Activated T-helper 17 cell treated with anti-CD3 and anti-CD28 coated beads, Interleukin-2, amount 50 U/mL, for 72 hours (primary cell): ENCODE measurements at regions not wholly inside any gene's neighbourhood (a gene's known extent, or its start where the extent isn't known, plus 50 kb on each side); places are given as distances from the start of the nearest gene placed in this dataset.

Source experiments
- ATAC-seq: fragments of 150-1000 bp; cut with Tn5 transposase; replicated peaks from 2 replicates; pipeline ENCODE4 v1.10.0; 2021; ENCODE audit warnings: mild to moderate bottlenecking, moderate library complexity
- H3K27ac Mint-ChIP-seq: one replicate; pipeline ENCODE4 v1.8.0; 2022; ENCODE audit warnings: mixed read lengths
- H3K27me3 Mint-ChIP-seq: one replicate; pipeline ENCODE4 v1.8.0; 2022; ENCODE audit warnings: mixed read lengths
- H3K36me3 Mint-ChIP-seq: one replicate; pipeline ENCODE4 v1.8.0; 2022; ENCODE audit warnings: low read depth, mild to moderate bottlenecking, mixed read lengths
- H3K4me1 Mint-ChIP-seq: one replicate; pipeline ENCODE4 v1.8.0; 2022; ENCODE audit warnings: mixed read lengths
- H3K4me3 Mint-ChIP-seq: one replicate; pipeline ENCODE4 v1.8.0; 2022; ENCODE audit warnings: mild to moderate bottlenecking, mixed read lengths
- H3K9me3 Mint-ChIP-seq: one replicate; pipeline ENCODE4 v1.8.0; 2022; ENCODE audit warnings: mixed read lengths

DNA sequence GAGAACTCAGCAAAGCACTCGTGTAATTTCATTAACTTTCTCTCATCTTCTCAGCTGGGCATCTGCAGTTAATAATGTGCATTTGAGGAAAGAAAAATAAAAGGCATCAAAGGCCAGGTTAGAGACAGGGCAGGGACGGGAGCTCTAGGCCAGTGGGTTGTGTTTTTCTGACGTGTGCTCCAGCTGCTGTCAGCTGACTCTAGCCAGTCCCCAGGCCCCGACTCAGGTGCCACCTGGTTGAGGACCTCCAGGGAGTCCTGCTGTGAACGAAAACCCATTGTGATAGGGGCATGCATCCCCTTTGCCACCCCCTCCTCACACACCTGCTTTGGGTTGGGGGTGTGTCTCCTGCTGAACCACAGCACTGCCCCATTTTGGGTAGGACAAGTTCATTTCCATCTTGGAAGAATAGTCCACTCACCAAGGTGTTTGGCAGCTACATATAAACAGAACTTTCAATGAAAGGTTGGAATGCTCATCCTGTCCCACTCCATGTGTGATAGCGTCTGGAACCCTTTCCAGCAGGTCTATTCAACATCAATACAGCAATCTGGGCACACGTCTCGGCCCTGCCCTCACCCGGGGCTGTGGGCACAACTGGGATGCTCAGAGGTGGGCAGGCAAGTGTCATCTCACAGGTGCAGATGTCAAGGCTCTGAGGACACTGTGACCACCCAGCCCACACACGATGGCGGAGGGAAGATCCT lies 146.1 kb upstream of the FAM20C start:
- Mint-ChIP-seq H3K36me3 (no peaks in the 10 kb centered on the region), H3K27me3 (peaks cover 24% of the 10 kb centered on the region), H3K4me3 (no peak overlapping the region), H3K9me3 (no peaks in the 10 kb centered on the region), H3K4me1 (no peaks in the 10 kb centered on the region), H3K27ac (no peak overlapping the region)
- no peak for ATAC-seq

- Mint-ChIP-seq H3K9me3 (no peaks in the 10 kb centered on the region), H3K36me3 (no peaks in the 10 kb centered on the region), H3K27me3 (peaks cover 24% of the 10 kb centered on the region), H3K4me3 (no peak overlapping the region), H3K27ac (no peak overlapping the region), H3K4me1 (no peaks in the 10 kb centered on the region)
- no peak for ATAC-seq
Measured at GRCh38 chr7:46830-47140, 145.6 kb upstream of the FAM20C start.

DNA sequence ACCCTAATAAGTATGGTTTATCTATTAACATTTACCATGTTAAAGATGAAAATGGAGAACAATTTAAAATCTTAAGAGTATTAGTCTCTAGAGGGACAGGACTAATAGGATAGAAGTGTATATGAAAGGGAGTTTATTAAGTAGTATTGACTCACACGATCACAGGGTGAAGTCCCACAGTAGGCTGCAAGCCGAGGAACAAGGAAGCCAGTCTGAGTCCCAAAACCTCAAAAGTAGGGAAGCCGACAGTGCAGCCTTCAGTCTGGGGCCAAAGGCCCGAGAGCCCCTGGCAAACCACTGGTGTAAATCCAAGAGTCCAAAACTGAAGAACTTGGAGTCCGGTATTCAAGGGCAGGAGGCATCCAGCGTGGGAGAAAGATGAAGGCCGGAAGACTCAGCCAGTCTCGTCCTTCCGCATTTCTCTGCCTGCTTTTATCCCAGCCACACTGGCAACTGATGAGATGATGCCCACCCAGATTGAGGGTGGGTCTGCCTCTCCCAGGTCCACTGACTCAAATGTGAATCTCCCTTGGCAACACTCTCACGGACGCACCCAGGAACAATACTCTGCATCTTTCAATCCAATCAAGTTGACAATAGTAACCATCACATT lies 140.8 kb upstream of the FAM20C start:
- no peak for ATAC-seq
- Mint-ChIP-seq H3K36me3 (no peaks in the 10 kb centered on the region), H3K27me3 (peaks cover 5% of the 10 kb centered on the region), H3K9me3 (no peaks in the 10 kb centered on the region), H3K4me1 (no peaks in the 10 kb centered on the region), H3K27ac (no peak overlapping the region), H3K4me3 (no peak overlapping the region)

GRCh38 chr7:52100-52499 lies 140.3 kb upstream of the FAM20C start:
- no peak overlapping the region for H3K27ac Mint-ChIP-seq
- no peaks in the 10 kb centered on the region for H3K36me3 Mint-ChIP-seq

GRCh38 chr7:53531-53930 lies 138.8 kb upstream of the FAM20C start:
- no peaks in the 10 kb centered on the region for H3K4me1 Mint-ChIP-seq
- H3K36me3 Mint-ChIP-seq: no peaks in the 10 kb centered on the region
- H3K27me3 Mint-ChIP-seq: no peaks in the 10 kb centered on the region
- H3K9me3 Mint-ChIP-seq: no peaks in the 10 kb centered on the region
- no peak overlapping the region for H3K4me3 Mint-ChIP-seq
- H3K27ac Mint-ChIP-seq: no peak overlapping the region
- ATAC-seq: no peak

More at GRCh38 chr7:52100-52499, 140.3 kb upstream of the FAM20C start:
- no peak for ATAC-seq
- no peaks in the 10 kb centered on the region for H3K4me1 Mint-ChIP-seq
- no peaks in the 10 kb centered on the region for H3K9me3 Mint-ChIP-seq
- no peak overlapping the region for H3K4me3 Mint-ChIP-seq
- H3K27me3 Mint-ChIP-seq: peaks cover under 1% of the 10 kb centered on the region

DNA sequence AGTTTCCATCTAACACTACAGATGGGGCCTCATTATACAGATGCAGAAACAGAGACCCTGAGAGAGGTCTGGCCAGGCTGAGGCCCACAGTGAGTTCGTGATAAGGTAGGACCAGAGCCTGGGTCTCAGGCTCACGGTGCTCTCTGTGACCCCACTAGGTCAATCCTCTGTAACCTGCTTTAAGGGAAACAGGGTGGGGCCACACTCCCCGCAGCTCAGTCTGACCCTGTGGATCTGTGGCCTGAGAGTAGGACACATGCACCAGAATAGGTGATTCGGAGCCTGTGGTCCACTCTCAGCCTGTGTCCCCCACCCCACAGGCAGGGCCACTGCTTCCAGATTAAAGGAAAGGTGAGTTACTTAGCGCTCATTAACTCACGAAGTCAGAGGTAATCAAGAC lies 137.8 kb upstream of the FAM20C start:
- no peak for ATAC-seq
- Mint-ChIP-seq H3K9me3 (no peaks in the 10 kb centered on the region), H3K4me1 (no peaks in the 10 kb centered on the region), H3K36me3 (no peaks in the 10 kb centered on the region), H3K4me3 (no peak overlapping the region), H3K27me3 (no peaks in the 10 kb centered on the region), H3K27ac (no peak overlapping the region)

DNA sequence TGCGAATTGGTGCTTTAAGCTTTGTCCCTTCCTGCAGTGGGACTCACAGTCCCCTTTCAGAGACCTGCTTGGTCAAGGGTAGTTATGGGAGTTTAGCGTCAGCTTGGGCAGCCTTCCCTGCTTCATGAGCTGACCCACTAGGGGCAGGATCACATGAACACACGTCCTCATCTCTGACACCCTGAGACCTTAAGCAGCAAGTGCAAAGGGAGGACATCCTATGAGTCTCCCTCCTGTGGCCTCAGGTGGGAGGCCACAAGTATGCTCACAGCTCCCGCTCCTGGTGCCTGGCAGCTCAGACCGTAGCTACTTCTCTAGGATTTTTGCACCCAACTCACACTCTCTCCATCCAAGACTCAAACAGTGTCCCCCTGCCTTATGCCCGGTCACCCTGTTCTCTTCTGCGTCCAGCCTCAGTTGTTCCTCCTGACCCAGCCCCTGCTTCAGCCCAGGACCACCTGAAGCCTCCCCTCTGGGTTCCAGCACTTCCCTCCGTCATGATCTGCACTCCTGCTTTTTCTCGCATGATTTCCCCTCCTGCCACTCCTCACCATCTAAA lies 136.6 kb upstream of the FAM20C start:
- Mint-ChIP-seq H3K4me1 (no peaks in the 10 kb centered on the region), H3K9me3 (no peaks in the 10 kb centered on the region), H3K27me3 (no peaks in the 10 kb centered on the region), H3K36me3 (no peaks in the 10 kb centered on the region), H3K27ac (no peak overlapping the region), H3K4me3 (no peak overlapping the region)
- ATAC-seq: no peak

DNA sequence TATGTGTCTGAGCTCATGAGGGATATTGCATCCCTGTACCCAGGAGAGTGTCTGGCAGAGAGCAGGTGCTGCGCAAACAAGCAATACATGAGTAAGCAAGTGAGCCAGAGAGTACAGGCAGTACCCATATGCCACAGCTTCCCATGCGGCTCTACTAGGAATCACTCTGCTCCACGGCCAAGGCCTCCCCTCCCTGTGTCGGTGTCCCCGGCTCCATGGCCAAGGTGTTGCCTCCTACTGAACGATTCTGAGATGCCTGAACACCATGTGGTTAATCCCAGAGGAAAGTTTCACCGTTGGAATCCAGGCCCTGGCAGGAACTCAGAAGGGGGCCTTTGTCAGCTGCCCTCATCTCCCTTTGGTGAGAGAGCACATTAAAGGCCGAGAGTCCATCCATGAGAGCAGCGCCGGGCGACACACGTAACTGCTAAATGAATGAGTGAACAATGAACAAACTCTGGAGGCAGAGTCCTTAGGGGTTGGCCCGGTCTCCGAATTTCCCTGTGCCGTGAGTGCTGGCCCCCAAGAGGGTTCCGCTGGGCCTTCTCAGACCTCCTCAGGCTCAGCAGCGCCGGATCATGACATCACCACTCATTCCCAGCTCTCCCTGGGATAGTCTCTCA lies 136.0 kb upstream of the FAM20C start:
- no peak for ATAC-seq
- Mint-ChIP-seq H3K27me3 (no peaks in the 10 kb centered on the region), H3K4me1 (no peaks in the 10 kb centered on the region), H3K4me3 (no peak overlapping the region), H3K9me3 (no peaks in the 10 kb centered on the region), H3K36me3 (no peaks in the 10 kb centered on the region), H3K27ac (no peak overlapping the region)

- ATAC-seq: no peak
- H3K4me1 Mint-ChIP-seq: no peaks in the 10 kb centered on the region
- H3K4me3 Mint-ChIP-seq: no peak overlapping the region
- no peaks in the 10 kb centered on the region for H3K9me3 Mint-ChIP-seq
- H3K36me3 Mint-ChIP-seq: no peaks in the 10 kb centered on the region
- H3K27me3 Mint-ChIP-seq: no peaks in the 10 kb centered on the region
- no peak overlapping the region for H3K27ac Mint-ChIP-seq
Measured at GRCh38 chr7:57071-57470, 135.3 kb upstream of the FAM20C start.

GRCh38 chr7:57482-58255 lies 134.7 kb upstream of the FAM20C start:
- H3K9me3 Mint-ChIP-seq: no peaks in the 10 kb centered on the region
- H3K36me3 Mint-ChIP-seq: no peaks in the 10 kb centered on the region
- H3K27me3 Mint-ChIP-seq: no peaks in the 10 kb centered on the region
- H3K4me1 Mint-ChIP-seq: no peaks in the 10 kb centered on the region
- H3K27ac Mint-ChIP-seq: no peak overlapping the region
- no peak for ATAC-seq
- no peak overlapping the region for H3K4me3 Mint-ChIP-seq

DNA sequence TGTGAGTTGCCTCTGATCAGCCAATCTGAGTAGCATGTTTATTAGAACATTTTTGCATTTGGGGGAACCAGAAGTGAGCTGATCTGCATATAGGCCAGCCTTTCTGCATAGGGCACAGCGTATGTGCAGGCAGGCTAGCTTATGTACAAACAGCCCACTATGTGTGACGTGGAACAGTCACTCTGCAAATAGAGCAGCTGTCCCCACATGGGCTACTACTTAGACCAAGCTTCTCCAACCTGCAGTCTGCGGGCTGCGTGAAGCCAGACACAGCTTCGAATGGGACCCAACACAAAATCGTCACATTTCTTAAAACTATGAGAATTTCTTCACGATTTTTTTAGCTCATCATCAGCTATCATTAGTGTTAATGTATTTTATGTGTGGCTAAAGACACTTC lies 134.1 kb upstream of the FAM20C start:
- no peak for ATAC-seq
- Mint-ChIP-seq H3K4me3 (no peak overlapping the region), H3K36me3 (no peaks in the 10 kb centered on the region), H3K27ac (no peak overlapping the region), H3K4me1 (no peaks in the 10 kb centered on the region), H3K9me3 (no peaks in the 10 kb centered on the region), H3K27me3 (no peaks in the 10 kb centered on the region)

DNA sequence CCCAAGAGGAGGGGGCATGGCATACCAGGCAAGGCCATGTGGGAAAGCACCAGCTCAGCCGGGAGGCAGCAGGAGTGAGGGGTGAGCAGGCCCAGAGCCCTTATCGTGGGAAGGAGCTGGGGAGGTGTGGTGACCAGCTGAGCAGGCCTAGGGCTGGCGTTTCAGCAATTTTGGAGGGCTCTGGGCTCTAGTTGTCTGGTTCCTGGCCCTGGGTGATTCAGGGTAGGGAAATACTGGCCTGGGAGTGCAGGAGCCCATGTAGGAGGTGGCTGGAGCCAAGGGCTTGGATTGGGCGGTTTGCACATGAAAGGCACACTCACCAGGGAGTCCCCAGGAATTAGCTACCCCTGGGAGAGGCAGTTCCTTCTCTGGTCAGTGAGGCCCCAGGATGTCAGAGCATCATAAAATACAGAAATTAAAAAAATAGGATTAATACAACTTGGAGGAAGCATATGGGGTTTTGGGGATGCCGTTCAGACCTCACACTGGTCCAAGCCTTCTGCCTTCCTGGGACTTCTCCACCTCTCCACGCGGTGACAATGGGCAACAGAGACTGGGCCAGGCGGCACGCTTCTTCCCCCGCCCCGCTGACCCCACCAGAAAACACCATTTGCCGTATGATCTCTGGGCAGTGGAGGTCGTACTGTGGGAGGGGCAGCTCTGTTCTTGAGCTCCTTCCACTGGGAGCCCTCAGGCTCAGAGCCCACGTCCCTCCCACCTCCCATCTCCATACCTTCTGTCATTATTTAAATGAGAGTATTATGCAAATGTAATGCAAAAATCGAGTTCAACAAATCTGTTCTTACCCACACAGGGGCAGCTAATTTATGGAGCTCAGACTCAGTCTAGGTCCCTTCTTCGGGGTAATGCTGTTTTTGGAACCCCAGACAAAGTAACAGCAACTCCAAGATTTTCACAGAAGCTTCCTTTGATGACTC lies 133.0 kb upstream of the FAM20C start:
- no peaks in the 10 kb centered on the region for H3K9me3 Mint-ChIP-seq
- no peak for ATAC-seq
- H3K27ac Mint-ChIP-seq: no peak overlapping the region
- H3K36me3 Mint-ChIP-seq: no peaks in the 10 kb centered on the region
- H3K4me1 Mint-ChIP-seq: no peaks in the 10 kb centered on the region
- no peak overlapping the region for H3K4me3 Mint-ChIP-seq
- H3K27me3 Mint-ChIP-seq: no peaks in the 10 kb centered on the region

- no peaks in the 10 kb centered on the region for H3K4me1 Mint-ChIP-seq
- ATAC-seq: no peak
- H3K4me3 Mint-ChIP-seq: no peak overlapping the region
- no peaks in the 10 kb centered on the region for H3K36me3 Mint-ChIP-seq
- no peaks in the 10 kb centered on the region for H3K9me3 Mint-ChIP-seq
- H3K27ac Mint-ChIP-seq: no peak overlapping the region
- no peaks in the 10 kb centered on the region for H3K27me3 Mint-ChIP-seq
Measured at GRCh38 chr7:60017-60675, 132.2 kb upstream of the FAM20C start.
